Astrocyte (in vitro differentiated cells and primary cell): ENCODE measurements at regions not wholly inside any gene's neighbourhood (a gene's known extent, or its start where the extent isn't known, plus 50 kb on each side); places are given as distances from the start of the nearest gene placed in this dataset.

Experiments used
- DNase-seq: peaks from one replicate; pipeline ENCODE4 v3.0.0-alpha.2; 2010; ENCODE audit warnings: low read depth
- FAIRE-seq: peaks from 2 replicates; lab custom pipeline; 2011; peaks lifted over from hg19 to GRCh38; lab: Jason Lieb, UNC
- H2AFZ ChIP-seq: 2 replicates; pipeline ENCODE4 v1.6.0; 2012; ENCODE audit warnings: low read depth, low read length, inconsistent platforms
- H3K27ac ChIP-seq: 2 replicates; pipeline ENCODE4 v1.5.1; 2011; ENCODE audit warnings: low read depth, low read length, inconsistent platforms
- H3K27me3 ChIP-seq: 2 replicates; pipeline ENCODE4 v1.6.0; 2011; ENCODE audit warnings: low read length, inconsistent platforms; ENCODE audit not compliant: insufficient read depth
- H3K36me3 ChIP-seq: 2 replicates; pipeline ENCODE4 v1.5.1; 2011; ENCODE audit warnings: low read length, inconsistent platforms; ENCODE audit not compliant: insufficient read depth
- H3K4me1 ChIP-seq: 2 replicates; pipeline ENCODE4 v1.5.1; 2011; ENCODE audit warnings: low read length, inconsistent platforms; ENCODE audit not compliant: insufficient read depth
- H3K4me2 ChIP-seq: 2 replicates; pipeline ENCODE4 v1.6.0; 2012; ENCODE audit warnings: low read length, inconsistent platforms
- H3K4me3 ChIP-seq: 2 replicates; pipeline ENCODE4 v1.5.1; 2011; ENCODE audit warnings: low read depth, mild to moderate bottlenecking, low read length, inconsistent platforms; ENCODE audit not compliant: insufficient read depth
- H3K79me2 ChIP-seq: 2 replicates; pipeline ENCODE4 v1.6.0; 2012; ENCODE audit warnings: mild to moderate bottlenecking, low read length, inconsistent platforms; ENCODE audit not compliant: insufficient read depth
- H3K9ac ChIP-seq: 2 replicates; pipeline ENCODE4 v1.6.0; 2012; ENCODE audit warnings: mild to moderate bottlenecking, low read length, inconsistent platforms
- H3K9me3 ChIP-seq: 2 replicates; pipeline ENCODE4 v1.5.1; 2012; ENCODE audit warnings: low read depth, mild to moderate bottlenecking, low read length, inconsistent platforms; ENCODE audit not compliant: insufficient read depth
- H4K20me1 ChIP-seq: 2 replicates; pipeline ENCODE4 v1.6.0; 2012; ENCODE audit warnings: low read length, inconsistent platforms; ENCODE audit not compliant: insufficient read depth
- H3K27ac Mint-ChIP-seq: one replicate; pipeline ENCODE4 v1.8.0; 2021; ENCODE audit warnings: mild to moderate bottlenecking, mixed read lengths; ENCODE audit not compliant: unreplicated experiment
- H3K27me3 Mint-ChIP-seq: one replicate; pipeline ENCODE4 v1.8.0; 2021; ENCODE audit warnings: low read depth, mixed read lengths; ENCODE audit not compliant: unreplicated experiment
- H3K36me3 Mint-ChIP-seq: one replicate; pipeline ENCODE4 v1.8.0; 2021; ENCODE audit warnings: low read depth, mixed read lengths; ENCODE audit not compliant: unreplicated experiment
- H3K4me1 Mint-ChIP-seq: one replicate; pipeline ENCODE4 v1.8.0; 2021; ENCODE audit warnings: low read depth, mixed read lengths; ENCODE audit not compliant: unreplicated experiment
- H3K4me3 Mint-ChIP-seq: one replicate; pipeline ENCODE4 v1.8.0; 2021; ENCODE audit warnings: mild to moderate bottlenecking, moderate library complexity, mixed read lengths; ENCODE audit not compliant: unreplicated experiment
- H3K9me3 Mint-ChIP-seq: one replicate; pipeline ENCODE4 v1.8.0; 2021; ENCODE audit warnings: mild to moderate bottlenecking, mixed read lengths; ENCODE audit not compliant: unreplicated experiment
- EZH2 ChIP-seq: IDR thresholded peaks from 2 replicates; pipeline ENCODE4 v1.6.1; 2012; ENCODE audit warnings: mild to moderate bottlenecking, low read length, inconsistent platforms; ENCODE audit not compliant: insufficient read depth
- TF ChIP-seq, protein P1 (sequence below): IDR thresholded peaks from 2 replicates; pipeline ENCODE4 v1.5.1; 2011; ENCODE audit warnings: low read depth, mild to moderate bottlenecking, inconsistent platforms, low read length, moderate library complexity; ENCODE audit not compliant: insufficient read depth

DNA sequence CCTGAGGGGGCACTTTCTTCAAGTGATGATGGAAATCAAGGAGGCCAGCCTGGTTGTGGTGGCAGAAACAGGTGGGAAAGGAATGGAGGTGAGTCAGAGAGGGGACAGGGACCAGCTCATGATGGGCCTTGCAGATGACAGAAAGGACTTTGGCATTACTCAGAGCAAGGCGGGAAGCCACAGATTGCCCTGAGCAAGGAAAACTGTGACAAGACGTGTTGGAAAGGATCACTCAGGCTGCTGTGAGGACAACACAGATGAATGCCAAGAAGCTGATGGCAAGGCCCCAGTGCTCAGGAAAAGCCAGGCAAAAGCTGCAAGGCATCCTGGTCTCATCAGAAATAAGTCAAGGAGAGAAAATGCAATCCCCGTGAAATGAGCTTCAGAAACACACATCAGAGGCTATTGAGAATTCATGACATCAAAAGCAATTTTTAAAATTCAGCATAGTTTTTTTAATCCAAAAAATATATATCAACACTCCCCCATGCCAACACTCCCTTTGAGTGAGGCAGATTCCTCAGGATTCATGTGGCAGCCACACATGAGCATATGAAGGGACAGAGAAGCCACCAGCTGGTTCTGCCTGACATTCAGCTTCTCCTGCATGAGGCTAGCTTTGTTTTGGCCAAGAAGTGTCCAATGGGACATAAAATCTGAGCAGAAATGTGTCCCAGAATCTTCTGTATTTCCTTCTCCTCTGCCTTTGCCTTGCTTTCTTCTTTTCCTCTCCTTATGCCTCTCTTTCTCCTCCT, 244.5 kb upstream of the MYO3A start:
- Histone ChIP-seq H3K4me3 (no peak overlapping the region), H3K27ac (no peak overlapping the region), H4K20me1 (no peaks in the 10 kb centered on the region), H3K9ac (no peak overlapping the region), H3K79me2 (no peaks in the 10 kb centered on the region), H3K36me3 (no peaks in the 10 kb centered on the region), H2AFZ (no peak overlapping the region), H3K4me2 (no peak overlapping the region), H3K27me3 (no peaks in the 10 kb centered on the region), H3K9me3 (no peaks in the 10 kb centered on the region), H3K4me1 (no peaks in the 10 kb centered on the region)
- Mint-ChIP-seq H3K4me1 (peaks cover 5% of the 10 kb centered on the region), H3K36me3 (no peaks in the 10 kb centered on the region), H3K27me3 (peaks cover 3% of the 10 kb centered on the region), H3K4me3 (no peak overlapping the region), H3K27ac (no peak overlapping the region), H3K9me3 (no peaks in the 10 kb centered on the region)
- DNase-seq (no peak), FAIRE-seq (no peak)
- TF ChIP-seq EZH2: no peak
- TF ChIP-seq, protein P1, sequence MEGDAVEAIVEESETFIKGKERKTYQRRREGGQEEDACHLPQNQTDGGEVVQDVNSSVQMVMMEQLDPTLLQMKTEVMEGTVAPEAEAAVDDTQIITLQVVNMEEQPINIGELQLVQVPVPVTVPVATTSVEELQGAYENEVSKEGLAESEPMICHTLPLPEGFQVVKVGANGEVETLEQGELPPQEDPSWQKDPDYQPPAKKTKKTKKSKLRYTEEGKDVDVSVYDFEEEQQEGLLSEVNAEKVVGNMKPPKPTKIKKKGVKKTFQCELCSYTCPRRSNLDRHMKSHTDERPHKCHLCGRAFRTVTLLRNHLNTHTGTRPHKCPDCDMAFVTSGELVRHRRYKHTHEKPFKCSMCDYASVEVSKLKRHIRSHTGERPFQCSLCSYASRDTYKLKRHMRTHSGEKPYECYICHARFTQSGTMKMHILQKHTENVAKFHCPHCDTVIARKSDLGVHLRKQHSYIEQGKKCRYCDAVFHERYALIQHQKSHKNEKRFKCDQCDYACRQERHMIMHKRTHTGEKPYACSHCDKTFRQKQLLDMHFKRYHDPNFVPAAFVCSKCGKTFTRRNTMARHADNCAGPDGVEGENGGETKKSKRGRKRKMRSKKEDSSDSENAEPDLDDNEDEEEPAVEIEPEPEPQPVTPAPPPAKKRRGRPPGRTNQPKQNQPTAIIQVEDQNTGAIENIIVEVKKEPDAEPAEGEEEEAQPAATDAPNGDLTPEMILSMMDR: no peak

DNA sequence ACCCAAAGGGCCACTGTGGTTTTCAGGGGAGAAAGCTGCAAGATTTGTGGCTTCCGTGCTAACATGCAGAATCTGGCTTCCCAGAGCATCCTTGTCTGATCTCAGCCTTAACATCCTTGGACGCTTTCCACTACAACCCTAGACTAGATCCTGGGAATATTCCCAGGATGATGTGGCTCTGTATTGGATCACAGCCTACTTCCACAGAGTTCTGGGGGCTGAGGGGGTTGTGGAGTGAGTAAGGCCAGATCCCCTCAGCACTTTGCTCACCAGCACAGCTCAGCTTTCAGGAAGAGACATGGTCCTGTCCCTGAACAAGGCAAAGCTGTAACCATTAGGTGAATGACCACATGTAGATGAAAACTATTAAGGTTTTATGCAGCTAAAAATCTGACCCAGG, 241.3 kb upstream of the MYO3A start:
- Histone ChIP-seq H3K4me2 (no peak overlapping the region), H3K27ac (no peak overlapping the region), H3K4me1 (no peaks in the 10 kb centered on the region), H2AFZ (no peak overlapping the region), H3K27me3 (no peaks in the 10 kb centered on the region), H3K36me3 (no peaks in the 10 kb centered on the region), H3K9me3 (no peaks in the 10 kb centered on the region), H3K4me3 (no peak overlapping the region), H3K79me2 (no peaks in the 10 kb centered on the region), H4K20me1 (no peaks in the 10 kb centered on the region), H3K9ac (no peak overlapping the region)
- peaks cover 8% of the 10 kb centered on the region for H3K4me1 Mint-ChIP-seq
- H3K36me3 Mint-ChIP-seq: no peaks in the 10 kb centered on the region
- no peaks in the 10 kb centered on the region for H3K9me3 Mint-ChIP-seq
- TF ChIP-seq, protein P1: no peak
- no peak for TF ChIP-seq EZH2
- H3K27ac Mint-ChIP-seq: no peak overlapping the region
- peaks cover 5% of the 10 kb centered on the region for H3K27me3 Mint-ChIP-seq
- FAIRE-seq: no peak
- DNase-seq: no peak
- H3K4me3 Mint-ChIP-seq: no peak overlapping the region

DNA sequence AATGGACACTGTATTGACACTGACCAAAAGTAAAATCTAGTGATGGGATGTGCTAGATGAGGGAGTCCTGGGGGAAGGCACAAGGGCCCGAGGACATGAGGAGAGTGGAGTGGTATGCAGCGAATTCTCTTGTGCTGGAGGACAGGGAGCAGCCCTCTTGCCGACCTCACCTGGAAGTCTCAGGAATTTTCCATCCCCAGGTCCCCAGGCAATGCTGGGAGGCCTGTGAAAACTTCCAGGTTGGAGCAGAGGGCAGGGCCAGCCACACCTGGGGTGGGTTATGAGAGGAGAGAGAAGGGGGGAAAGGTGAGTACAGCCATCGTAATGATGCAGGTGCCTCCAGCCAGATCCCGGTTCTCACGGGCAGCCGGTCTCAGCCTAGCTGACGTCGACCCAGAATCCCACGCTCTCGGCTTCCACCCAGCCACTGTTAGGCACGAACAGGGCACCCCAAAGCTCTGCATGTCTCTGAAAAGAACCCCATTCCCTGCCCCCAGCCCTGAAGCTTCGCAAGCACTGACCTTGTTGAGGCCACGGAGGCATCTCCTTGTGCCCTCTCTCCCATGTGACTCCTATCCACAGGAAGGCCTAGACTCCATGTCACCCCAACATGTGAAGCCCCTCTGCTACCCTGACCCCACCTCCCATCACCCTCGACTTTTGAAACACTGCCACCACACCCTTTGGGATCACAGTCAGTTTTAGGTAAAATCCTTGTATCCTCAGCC, 239.7 kb upstream of the MYO3A start:
- H3K36me3 ChIP-seq: no peaks in the 10 kb centered on the region
- H3K4me1 Mint-ChIP-seq: peaks cover 4% of the 10 kb centered on the region
- no peak overlapping the region for H3K9ac ChIP-seq
- no peaks in the 10 kb centered on the region for H4K20me1 ChIP-seq
- no peak overlapping the region for H2AFZ ChIP-seq
- no peak overlapping the region for H3K4me3 Mint-ChIP-seq
- DNase-seq (no peak), FAIRE-seq (no peak)
- no peak overlapping the region for H3K27ac Mint-ChIP-seq
- no peak overlapping the region for H3K4me3 ChIP-seq
- no peaks in the 10 kb centered on the region for H3K9me3 ChIP-seq
- TF ChIP-seq EZH2: no peak
- TF ChIP-seq, protein P1: no peak
- H3K4me1 ChIP-seq: no peaks in the 10 kb centered on the region
- H3K27me3 ChIP-seq: no peaks in the 10 kb centered on the region
- H3K79me2 ChIP-seq: no peaks in the 10 kb centered on the region
- H3K4me2 ChIP-seq: no peak overlapping the region
- H3K36me3 Mint-ChIP-seq: no peaks in the 10 kb centered on the region
- no peaks in the 10 kb centered on the region for H3K9me3 Mint-ChIP-seq
- peaks cover 9% of the 10 kb centered on the region for H3K27me3 Mint-ChIP-seq
- H3K27ac ChIP-seq: no peak overlapping the region
